ENCODE measurements at regions not wholly inside any gene's neighbourhood (a gene's known extent, or its start where the extent isn't known, plus 50 kb on each side); places are given as distances from the start of the nearest gene placed in this dataset.
"Not testable (repeated sequence)": the region's sequence is repeated elsewhere in the genome, so short reads cannot be mapped to it uniquely, and the experiment has no call there.

DNA sequence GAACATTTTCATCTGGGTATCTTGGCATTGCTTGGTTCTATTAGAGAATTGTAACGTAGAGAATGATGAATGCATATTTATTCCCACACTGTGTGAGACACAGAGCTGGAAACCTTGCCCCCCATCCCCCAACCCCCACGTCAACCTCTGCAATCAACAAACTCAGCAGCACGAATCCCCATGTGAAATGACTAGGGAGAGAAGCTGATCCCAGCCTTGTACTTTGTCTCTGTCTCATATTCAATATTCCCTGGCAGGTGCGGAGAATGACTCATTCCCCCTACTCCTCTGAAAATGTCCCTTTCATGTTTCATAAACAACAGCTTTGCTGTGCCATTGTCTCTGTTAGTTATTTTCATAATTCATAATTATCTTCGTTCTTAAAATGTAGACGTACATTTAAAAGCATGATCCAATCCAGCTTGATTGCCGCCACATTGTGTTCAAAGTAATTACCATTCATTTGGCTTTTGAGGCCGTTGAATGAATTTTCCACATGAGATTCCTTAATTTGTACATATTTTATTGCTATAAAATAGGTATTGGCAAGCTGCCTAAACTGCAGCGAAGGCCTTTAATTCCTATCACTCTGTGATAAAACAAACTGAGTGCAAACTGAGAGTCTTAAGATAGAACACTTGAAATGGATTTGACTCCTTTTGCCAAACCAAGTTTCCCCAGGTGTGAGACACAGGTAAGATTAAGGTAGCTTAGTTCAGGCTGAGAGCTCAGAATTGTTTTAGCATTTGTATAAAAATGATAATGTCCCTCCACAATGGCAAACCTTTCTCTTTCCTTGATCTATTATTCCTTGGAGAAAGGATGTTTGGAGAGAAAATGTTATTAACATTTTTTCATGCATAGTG, 920.2 kb downstream of the TYW1 start:
- Histone ChIP-seq H3K27ac (no peak overlapping the region), H3K27me3 (replicated peaks; ENCODE audit: insufficient read depth) (no peaks in the 10 kb centered on the region), H3K36me3 (no peaks in the 10 kb centered on the region), H3K4me1 (replicated peaks) (no peaks in the 10 kb centered on the region), H3K9me3 (no peaks in the 10 kb centered on the region), H3K4me3 (no peak overlapping the region)
- 55% methylated on average over 9 of the region's 9 CpGs for WGBS
- intact Hi-C loops (cut with DNase I) = no loop called here
- no peak for DNase-seq (ENCODE audit: low spot score)
- TF ChIP-seq POLR2AphosphoS5 (IDR thresholded peaks at IDR 0.05) = no peak

GRCh38 chr7:67917437-67917755, 920.8 kb downstream of the TYW1 start:
- H3K4me3 ChIP-seq = no peak overlapping the region
- TF ChIP-seq CTCF (IDR thresholded peaks at IDR 0.05) (no peak), POLR2A (IDR thresholded peaks at IDR 0.05) (no peak), POLR2AphosphoS5 (IDR thresholded peaks at IDR 0.05) (no peak)
- H3K4me1 ChIP-seq (replicated peaks) = no peaks in the 10 kb centered on the region
- no peaks in the 10 kb centered on the region for H3K9me3 ChIP-seq
- no peak for DNase-seq (ENCODE audit: low spot score)
- intact Hi-C loops (cut with DNase I) = no loop called here
- H3K27ac ChIP-seq = no peak overlapping the region
- no peaks in the 10 kb centered on the region for H3K36me3 ChIP-seq
- WGBS = 86% methylated on average over 3 of the region's 3 CpGs
- no peaks in the 10 kb centered on the region for H3K27me3 ChIP-seq (replicated peaks; ENCODE audit: insufficient read depth)

GRCh38 chr7:67918158-67918557, 921.5 kb downstream of the TYW1 start:
- intact Hi-C loops (cut with DNase I) = no loop called here
- 87% methylated on average over 4 of the region's 4 CpGs for WGBS
- Histone ChIP-seq H3K27me3 (replicated peaks; ENCODE audit: insufficient read depth) (no peaks in the 10 kb centered on the region), H3K36me3 (no peaks in the 10 kb centered on the region), H3K9me3 (no peaks in the 10 kb centered on the region), H3K4me1 (replicated peaks) (no peaks in the 10 kb centered on the region), H3K4me3 (no peak overlapping the region), H3K27ac (no peak overlapping the region)
- TF ChIP-seq POLR2AphosphoS5 (IDR thresholded peaks at IDR 0.05) (no peak), CTCF (IDR thresholded peaks at IDR 0.05) (no peak), POLR2A (IDR thresholded peaks at IDR 0.05) (no peak)
- no peak for DNase-seq (ENCODE audit: low spot score)

DNA sequence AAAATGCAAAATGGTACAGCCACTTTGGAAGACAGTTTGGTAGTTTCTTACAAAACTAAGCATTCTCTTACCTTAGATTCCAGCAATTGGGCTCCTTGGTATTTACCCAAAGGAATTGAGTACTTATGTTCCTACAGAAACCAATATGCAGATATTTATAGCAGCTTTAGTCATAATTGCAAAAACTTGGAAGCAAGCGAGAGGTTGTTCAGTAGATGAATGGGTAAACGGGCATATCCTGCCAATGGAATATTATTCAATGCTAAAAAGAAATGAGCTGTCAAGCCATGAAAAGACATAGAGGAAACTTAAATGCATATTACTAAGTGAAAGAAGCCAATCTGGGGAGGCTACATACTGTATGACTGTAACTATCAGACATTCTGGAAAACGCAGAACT, 926.7 kb downstream of the TYW1 start:
- WGBS = 94% methylated on average over 3 of the region's 3 CpGs
- DNase-seq (ENCODE audit: low spot score) = no peak

DNA sequence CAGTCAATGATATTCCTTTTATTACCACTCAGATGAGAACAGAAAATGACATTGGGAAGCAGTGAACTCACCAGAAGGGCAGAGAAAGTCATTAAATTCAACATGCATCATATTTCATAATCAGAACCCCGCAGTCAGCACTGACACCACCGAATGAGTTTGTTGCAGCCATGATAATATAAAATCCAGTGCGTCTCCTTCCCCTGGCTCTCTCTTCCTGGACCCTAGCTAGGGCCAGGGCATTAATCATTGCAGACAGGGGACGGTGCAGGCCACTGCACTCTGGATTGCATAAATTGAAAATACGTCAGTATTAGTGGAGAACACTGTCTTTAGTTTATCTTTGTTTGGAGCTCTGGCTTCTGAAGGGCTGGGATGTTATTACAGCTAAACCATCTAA, 931.5 kb downstream of the TYW1 start:
- no peak overlapping the region for H3K4me3 ChIP-seq
- DNase-seq (ENCODE audit: low spot score) = no peak
- H3K27ac ChIP-seq = no peak overlapping the region
- H3K9me3 ChIP-seq = no peaks in the 10 kb centered on the region
- intact Hi-C loops (cut with DNase I) = no loop called here
- TF ChIP-seq POLR2A (IDR thresholded peaks at IDR 0.05) = no peak
- H3K36me3 ChIP-seq = no peaks in the 10 kb centered on the region
- no peaks in the 10 kb centered on the region for H3K27me3 ChIP-seq (replicated peaks; ENCODE audit: insufficient read depth)
- H3K4me1 ChIP-seq (replicated peaks) = no peaks in the 10 kb centered on the region
- WGBS = 59% methylated on average over 5 of the region's 5 CpGs

More for the DNA sequence above, 926.7 kb downstream of the TYW1 start:
- Histone ChIP-seq H3K4me1 (replicated peaks) (no peaks in the 10 kb centered on the region), H3K4me3 (no peak overlapping the region), H3K36me3 (no peaks in the 10 kb centered on the region), H3K27ac (no peak overlapping the region), H3K9me3 (no peaks in the 10 kb centered on the region), H3K27me3 (replicated peaks; ENCODE audit: insufficient read depth) (no peaks in the 10 kb centered on the region)
- TF ChIP-seq POLR2A (IDR thresholded peaks at IDR 0.05) = no peak
- no peak for TF ChIP-seq CTCF (IDR thresholded peaks at IDR 0.05)
- TF ChIP-seq POLR2AphosphoS5 (IDR thresholded peaks at IDR 0.05) = no peak
- intact Hi-C loops (cut with DNase I) = no loop called here

DNA sequence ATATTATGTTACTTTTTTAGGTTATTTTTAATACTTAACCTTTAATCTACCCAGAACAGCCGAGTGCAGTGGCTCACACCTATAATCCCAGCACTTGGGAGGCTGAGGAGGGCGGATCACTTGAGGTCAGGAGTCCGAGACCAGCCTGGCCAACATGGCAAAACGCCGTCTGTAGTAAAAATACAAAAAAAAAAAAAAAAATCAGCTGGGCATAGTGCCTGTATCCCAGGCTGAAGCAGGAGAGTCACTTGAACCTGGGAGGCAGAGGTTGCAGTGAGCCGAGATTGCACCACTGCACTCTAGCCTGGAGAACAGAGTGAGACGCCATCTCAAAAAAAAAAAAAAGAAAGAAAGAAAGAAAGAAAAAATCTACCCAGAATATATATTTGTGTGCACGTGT, 939.8 kb downstream of the TYW1 start:
- H3K4me3 ChIP-seq; H3K27me3 ChIP-seq (replicated peaks; ENCODE audit: insufficient read depth); H3K9me3 ChIP-seq; H3K27ac ChIP-seq; H3K36me3 ChIP-seq; DNase-seq (ENCODE audit: low spot score); intact Hi-C loops (cut with DNase I); H3K4me1 ChIP-seq (replicated peaks): not testable (repeated sequence)
- 88% methylated on average over 8 of the region's 8 CpGs for WGBS
